ENCODE measurements at regions not wholly inside any gene's neighbourhood (a gene's known extent, or its start where the extent isn't known, plus 50 kb on each side); places are given as distances from the start of the nearest gene placed in this dataset.
"Not testable (repeated sequence)": the region's sequence is repeated elsewhere in the genome, so short reads cannot be mapped to it uniquely, and the experiment has no call there.

GRCh38 chr5:97489010-97489840 is 306.2 kb upstream of the RIOK2 start:
- DNase-seq, result no peak

GRCh38 chr5:97494465-97494864 is 311.4 kb upstream of the RIOK2 start:
- no peak for DNase-seq

- DNase-seq, result no peak
Observed at GRCh38 chr5:97495301-97495700, 312.3 kb upstream of the RIOK2 start.

GRCh38 chr5:97496037-97496436 is 313.0 kb upstream of the RIOK2 start:
- no peak for DNase-seq

- DNase-seq, result no peak
Observed at GRCh38 chr5:97498657-97499056, 315.6 kb upstream of the RIOK2 start.

GRCh38 chr5:97499605-97500004 is 316.6 kb upstream of the RIOK2 start:
- no peak for DNase-seq

- no peak for DNase-seq
Observed at GRCh38 chr5:97501286-97501964, 318.4 kb upstream of the RIOK2 start.

GRCh38 chr5:97501965-97502305 is 318.9 kb upstream of the RIOK2 start:
- no peak for DNase-seq

GRCh38 chr5:97508864-97509263 is 325.8 kb upstream of the RIOK2 start:
- no peak for DNase-seq

GRCh38 chr5:97519565-97519964 is 336.5 kb upstream of the RIOK2 start:
- not testable (repeated sequence) for DNase-seq

- not testable (repeated sequence) for DNase-seq
Observed at GRCh38 chr5:97523336-97523735, 340.3 kb upstream of the RIOK2 start.

GRCh38 chr5:97525780-97526179 is 342.7 kb upstream of the RIOK2 start:
- no peak for DNase-seq

- DNase-seq, result peak in 2 of 3 experiments; percentile 46 to 76
Observed at GRCh38 chr5:97528941-97529340, 345.9 kb upstream of the RIOK2 start.

GRCh38 chr5:97529354-97529985 is 346.4 kb upstream of the RIOK2 start:
- peak in 1 of 3 experiments; percentile 41 for DNase-seq

GRCh38 chr5:97531549-97531948 is 348.5 kb upstream of the RIOK2 start:
- no peak for DNase-seq

- DNase-seq, result peak; percentile 18 to 66 (median 20)
Observed at GRCh38 chr5:97534166-97534565, 351.1 kb upstream of the RIOK2 start.

GRCh38 chr5:97536683-97537082 is 353.6 kb upstream of the RIOK2 start:
- no peak for DNase-seq

GRCh38 chr5:97538912-97539311 is 355.9 kb upstream of the RIOK2 start:
- DNase-seq, result no peak

GRCh38 chr5:97541864-97542263 is 358.8 kb upstream of the RIOK2 start:
- DNase-seq, result no peak

- no peak for DNase-seq
Observed at GRCh38 chr5:97542469-97542868, 359.4 kb upstream of the RIOK2 start.

- no peak for DNase-seq
Observed at GRCh38 chr5:97543166-97543565, 360.1 kb upstream of the RIOK2 start.

GRCh38 chr5:97544240-97544639 is 361.2 kb upstream of the RIOK2 start:
- no peak for DNase-seq

GRCh38 chr5:97544678-97545077 is 361.6 kb upstream of the RIOK2 start:
- DNase-seq, result no peak

GRCh38 chr5:97545446-97545845 is 362.4 kb upstream of the RIOK2 start:
- no peak for DNase-seq

Measured in NCI-H1417 (cell line).